PC-9 (cell line): ENCODE measurements at regions not wholly inside any gene's neighbourhood (a gene's known extent, or its start where the extent isn't known, plus 50 kb on each side); places are given as distances from the start of the nearest gene placed in this dataset.

Experiments used
- BruUV-seq: library from RNA; stranded (reverse); fragments of 400-500 nt; replicated peaks from 2 replicates; lab custom pipeline; 2021; lab: Mats Ljungman, UMichigan
- CTCF ChIA-PET: fragments of 300-600 bp; sonication (Branson Sonifier 250); formaldehyde crosslinking; loops from one replicate; lab custom pipeline; 2022; ENCODE audit warnings: antibody characterized with exemption; lab: Charles Lee
- POLR2A ChIA-PET: fragments of 300-600 bp; sonication (Branson Sonifier 250); formaldehyde crosslinking; loops from one replicate; lab custom pipeline; 2022; ENCODE audit warnings: antibody characterized with exemption; ENCODE audit not compliant: unreplicated experiment; lab: Charles Lee
- DNase-seq, 2 experiments: peaks; one replicate each; pipeline versions ENCODE4 v3.0.0 to v3.0.0-alpha.2; 2015 to 2022; ENCODE audit warnings: mixed read lengths in 1 of 2
- H2AFZ ChIP-seq: fragments of 200-600 bp; sonication (generic); 2 replicates; pipeline ENCODE4 v1.8.1; 2017; ENCODE audit warnings: antibody characterized with exemption
- H3F3A ChIP-seq: fragments of 200-600 bp; sonication (generic); 2 replicates; pipeline ENCODE4 v1.8.1; 2017; ENCODE audit warnings: antibody characterized with exemption, mild to moderate bottlenecking, low read depth; ENCODE audit not compliant: insufficient read depth
- H3K27ac ChIP-seq: fragments of 200-600 bp; sonication (generic); 2 replicates; pipeline ENCODE4 v1.6.1; 2016; ENCODE audit warnings: mixed run types
- H3K27me3 ChIP-seq: fragments of 200-600 bp; sonication (generic); 2 replicates; pipeline ENCODE4 v1.6.1; 2016; ENCODE audit warnings: low read depth, mixed run types; ENCODE audit not compliant: insufficient read depth
- H3K36me3 ChIP-seq: fragments of 200-600 bp; sonication (generic); 2 replicates; pipeline ENCODE4 v1.6.1; 2016; ENCODE audit warnings: low read depth, mixed run types
- H3K4me1 ChIP-seq: fragments of 200-600 bp; sonication (generic); replicated peaks from 2 replicates; pipeline ENCODE4 v1.6.1; 2016; ENCODE audit warnings: mixed run types; ENCODE audit not compliant: insufficient read depth
- H3K4me2 ChIP-seq: fragments of 200-600 bp; sonication (generic); 2 replicates; pipeline ENCODE4 v1.6.1; 2017; ENCODE audit warnings: mixed run types
- H3K4me3 ChIP-seq: fragments of 200-600 bp; sonication (generic); 2 replicates; pipeline ENCODE4 v1.6.1; 2016; ENCODE audit warnings: mixed run types
- H3K79me2 ChIP-seq: fragments of 200-600 bp; sonication (generic); 2 replicates; pipeline ENCODE4 v1.6.1; 2017; ENCODE audit warnings: low read depth, mixed run types
- H3K9me2 ChIP-seq: fragments of 200-600 bp; sonication (generic); 2 replicates; pipeline ENCODE4 v1.8.1; 2017; ENCODE audit warnings: mild to moderate bottlenecking; ENCODE audit not compliant: insufficient read depth
- H3K9me3 ChIP-seq: fragments of 200-600 bp; sonication (generic); 2 replicates; pipeline ENCODE4 v1.8.1; 2016; ENCODE audit warnings: low read depth; ENCODE audit not compliant: insufficient read depth
- H4K20me1 ChIP-seq: fragments of 200-600 bp; sonication (generic); 2 replicates; pipeline ENCODE4 v1.8.1; 2017; ENCODE audit not compliant: insufficient read depth
- EZH2 ChIP-seq: fragments of 200-600 bp; sonication (generic); IDR thresholded peaks from 2 replicates; pipeline ENCODE4 v1.8.0; 2017; ENCODE audit warnings: antibody characterized with exemption, low read depth
- intact Hi-C: fragments of 100-400 bp; cut with micrococcal nuclease; formaldehyde crosslinking; loops from one replicate; pipeline ENCODE4 v1.10.0; 2022; ENCODE audit not compliant: unreplicated experiment
- TF ChIP-seq, protein P1 (sequence below): fragments of 200-600 bp; sonication (generic); conservative IDR thresholded peaks from 2 replicates; pipeline ENCODE4 v1.6.1; 2017; ENCODE audit warnings: mixed run types, antibody characterized with exemption, mild to moderate bottlenecking, moderate library complexity

DNA sequence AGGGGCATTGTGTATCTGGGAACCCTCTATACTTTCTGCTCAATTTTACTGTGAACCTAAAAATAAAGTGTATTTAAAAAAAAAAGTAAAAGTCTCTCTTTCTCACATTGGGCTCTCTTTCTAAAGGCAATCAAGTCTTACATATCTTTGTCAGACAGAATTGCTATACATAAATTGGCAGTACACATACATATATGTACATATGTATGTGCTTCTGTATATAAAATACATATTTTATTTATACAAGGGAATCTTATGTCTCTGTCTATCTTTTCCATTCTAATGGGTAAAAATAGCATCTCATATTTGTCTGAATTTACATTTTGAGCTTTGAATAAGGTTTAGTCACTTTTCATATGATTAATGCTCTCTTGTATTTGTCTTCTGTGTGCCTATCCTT, 348.8 kb downstream of the SPATA31D1 start:
- Histone ChIP-seq H3K4me2 (no peak overlapping the region), H3F3A (peaks cover 5% of the 10 kb centered on the region; the same call in 1 of the 2 replicates), H3K4me1 (peaks cover 8% of the 10 kb centered on the region), H3K27me3 (no peaks in the 10 kb centered on the region), H3K36me3 (no peaks in the 10 kb centered on the region), H3K79me2 (no peaks in the 10 kb centered on the region), H4K20me1 (no peaks in the 10 kb centered on the region), H3K9me2 (no peaks in the 10 kb centered on the region; the same call in 1 of the 2 replicates), H3K4me3 (no peak overlapping the region), H3K9me3 (peaks cover 5% of the 10 kb centered on the region; the same call in 1 of the 2 replicates), H3K27ac (no peak overlapping the region), H2AFZ (no peak overlapping the region)
- CTCF ChIA-PET = no interaction called here
- DNase-seq = no peak
- no TSS peak for BruUV-seq
- POLR2A ChIA-PET = no interaction called here
- intact Hi-C loops = loop anchor here (10.0 kb wide), 1 partner anchor 653 kb away; the partner anchor contains the start of gene TLE1
- TF ChIP-seq EZH2 = no peak
- TF ChIP-seq, protein P1, sequence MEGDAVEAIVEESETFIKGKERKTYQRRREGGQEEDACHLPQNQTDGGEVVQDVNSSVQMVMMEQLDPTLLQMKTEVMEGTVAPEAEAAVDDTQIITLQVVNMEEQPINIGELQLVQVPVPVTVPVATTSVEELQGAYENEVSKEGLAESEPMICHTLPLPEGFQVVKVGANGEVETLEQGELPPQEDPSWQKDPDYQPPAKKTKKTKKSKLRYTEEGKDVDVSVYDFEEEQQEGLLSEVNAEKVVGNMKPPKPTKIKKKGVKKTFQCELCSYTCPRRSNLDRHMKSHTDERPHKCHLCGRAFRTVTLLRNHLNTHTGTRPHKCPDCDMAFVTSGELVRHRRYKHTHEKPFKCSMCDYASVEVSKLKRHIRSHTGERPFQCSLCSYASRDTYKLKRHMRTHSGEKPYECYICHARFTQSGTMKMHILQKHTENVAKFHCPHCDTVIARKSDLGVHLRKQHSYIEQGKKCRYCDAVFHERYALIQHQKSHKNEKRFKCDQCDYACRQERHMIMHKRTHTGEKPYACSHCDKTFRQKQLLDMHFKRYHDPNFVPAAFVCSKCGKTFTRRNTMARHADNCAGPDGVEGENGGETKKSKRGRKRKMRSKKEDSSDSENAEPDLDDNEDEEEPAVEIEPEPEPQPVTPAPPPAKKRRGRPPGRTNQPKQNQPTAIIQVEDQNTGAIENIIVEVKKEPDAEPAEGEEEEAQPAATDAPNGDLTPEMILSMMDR = no peak

DNA sequence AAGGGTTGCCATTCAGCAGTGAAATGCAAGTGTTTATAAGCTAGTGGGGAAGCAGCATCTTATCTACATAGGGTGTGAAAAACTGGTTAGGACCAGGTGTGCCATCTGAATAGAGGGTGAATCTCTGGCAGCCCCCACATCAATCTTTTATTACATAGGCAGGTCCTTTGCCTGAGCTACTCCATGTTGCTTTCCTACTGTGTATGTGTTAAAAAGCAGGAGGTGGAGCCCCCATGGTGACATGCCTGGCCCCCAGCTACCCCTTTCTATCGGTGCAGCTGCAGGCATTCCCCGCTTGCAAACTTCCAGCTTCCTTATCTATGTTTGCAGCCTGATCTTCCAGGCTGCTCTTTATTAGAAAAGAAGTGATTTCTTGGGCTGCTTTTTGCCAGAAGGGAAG, 353.5 kb downstream of the SPATA31D1 start:
- intact Hi-C loops = no loop called here

DNA sequence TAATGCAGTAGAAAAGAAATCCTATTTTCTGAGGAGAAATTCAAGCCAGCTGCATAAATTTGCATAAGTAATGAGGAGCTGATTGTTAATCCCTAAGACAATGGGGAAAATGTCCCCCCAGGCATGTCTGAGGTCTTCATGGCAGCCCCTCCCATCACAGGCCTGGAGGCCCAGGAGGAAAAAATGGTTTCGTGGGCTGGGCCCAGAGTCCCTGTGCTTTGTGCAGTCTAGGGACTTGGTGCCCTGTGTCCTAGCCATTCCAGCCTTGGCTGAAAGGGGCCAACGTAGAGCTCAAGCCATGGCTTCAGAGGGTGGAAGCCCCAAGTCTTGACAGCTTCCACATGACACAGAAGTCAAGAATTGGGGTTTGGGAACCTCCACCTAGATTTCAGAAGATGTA, 357.5 kb downstream of the SPATA31D1 start:
- Histone ChIP-seq H3K36me3 (no peaks in the 10 kb centered on the region), H3K9me2 (no peaks in the 10 kb centered on the region), H3K27me3 (no peaks in the 10 kb centered on the region), H3K4me3 (no peak overlapping the region), H2AFZ (no peak overlapping the region), H3K79me2 (no peaks in the 10 kb centered on the region), H4K20me1 (no peaks in the 10 kb centered on the region), H3K27ac (no peak overlapping the region), H3K4me2 (no peak overlapping the region), H3K4me1 (no peaks in the 10 kb centered on the region), H3K9me3 (peaks cover 4% of the 10 kb centered on the region; the same call in 1 of the 2 replicates), H3F3A (no peaks in the 10 kb centered on the region)
- BruUV-seq = no TSS peak
- no peak for DNase-seq
- TF ChIP-seq, protein P1 = no peak
- no peak for TF ChIP-seq EZH2
- ChIA-PET POLR2A (no interaction called here), CTCF (no interaction called here)
- intact Hi-C loops = no loop called here

More for the DNA sequence above, 353.5 kb downstream of the SPATA31D1 start:
- Histone ChIP-seq H3F3A (no peaks in the 10 kb centered on the region), H3K9me2 (no peaks in the 10 kb centered on the region), H3K4me1 (no peaks in the 10 kb centered on the region), H4K20me1 (no peaks in the 10 kb centered on the region), H3K27ac (no peak overlapping the region), H2AFZ (no peak overlapping the region), H3K27me3 (no peaks in the 10 kb centered on the region), H3K4me3 (no peak overlapping the region), H3K79me2 (no peaks in the 10 kb centered on the region), H3K36me3 (no peaks in the 10 kb centered on the region), H3K4me2 (no peak overlapping the region), H3K9me3 (no peaks in the 10 kb centered on the region; the same call in 1 of the 2 replicates)
- CTCF ChIA-PET = no interaction called here
- BruUV-seq = no TSS peak
- TF ChIP-seq EZH2 = no peak
- TF ChIP-seq, protein P1 = no peak
- POLR2A ChIA-PET = no interaction called here
- no peak for DNase-seq
